Bronchial epithelial cell (primary cell): ENCODE measurements at regions not wholly inside any gene's neighbourhood (a gene's known extent, or its start where the extent isn't known, plus 50 kb on each side); places are given as distances from the start of the nearest gene placed in this dataset.

ENCODE experiments used
- DNase-seq: peaks from one replicate; pipeline ENCODE4 v3.0.0-alpha.2; 2010; ENCODE audit warnings: low read depth
- FAIRE-seq: peaks from 2 replicates; lab custom pipeline; 2011; peaks lifted over from hg19 to GRCh38; lab: Jason Lieb, UNC
- H3K27me3 ChIP-seq: 2 replicates; pipeline ENCODE4 v1.5.1; 2011; ENCODE audit warnings: low read length; ENCODE audit not compliant: control insufficient read depth, insufficient read depth
- H3K36me3 ChIP-seq: 2 replicates; pipeline ENCODE4 v1.5.1; 2011; ENCODE audit warnings: low read length; ENCODE audit not compliant: control insufficient read depth, insufficient read depth
- H3K4me3 ChIP-seq: 2 replicates; pipeline ENCODE4 v1.5.1; 2011; ENCODE audit warnings: mild to moderate bottlenecking, low read depth, low read length, control low read depth
- CTCF ChIP-seq: IDR thresholded peaks from 2 replicates; pipeline ENCODE4 v1.5.1; 2011; ENCODE audit warnings: mild to moderate bottlenecking, moderate library complexity, low read length, control low read depth, inconsistent platforms; ENCODE audit not compliant: insufficient read depth, severe bottlenecking

GRCh38 chr2:239774933-239775622 is 250.1 kb downstream of the NDUFA10 start:
- FAIRE-seq (no peak), DNase-seq (no peak)

GRCh38 chr2:239774142-239774462 is 251.0 kb downstream of the NDUFA10 start:
- H3K27me3 ChIP-seq = no peaks in the 10 kb centered on the region
- no peaks in the 10 kb centered on the region for H3K36me3 ChIP-seq
- H3K4me3 ChIP-seq = no peak overlapping the region
- DNase-seq (no peak), FAIRE-seq (peak; percentile 18)
- TF ChIP-seq CTCF = no peak

More at GRCh38 chr2:239774933-239775622, 250.1 kb downstream of the NDUFA10 start:
- no peak for TF ChIP-seq CTCF
- Histone ChIP-seq H3K4me3 (no peak overlapping the region), H3K27me3 (no peaks in the 10 kb centered on the region), H3K36me3 (no peaks in the 10 kb centered on the region)

GRCh38 chr2:239773228-239774141 is 251.7 kb downstream of the NDUFA10 start:
- no peaks in the 10 kb centered on the region for H3K27me3 ChIP-seq
- DNase-seq (no peak), FAIRE-seq (no peak)
- H3K4me3 ChIP-seq = no peak overlapping the region
- no peak for TF ChIP-seq CTCF
- no peaks in the 10 kb centered on the region for H3K36me3 ChIP-seq

- TF ChIP-seq CTCF = no peak
- DNase-seq = no peak
Measured at GRCh38 chr2:239772721-239773120, 252.4 kb downstream of the NDUFA10 start.

GRCh38 chr2:239770246-239770639 is 254.9 kb downstream of the NDUFA10 start:
- DNase-seq (no peak), FAIRE-seq (no peak)
- TF ChIP-seq CTCF = no peak
- Histone ChIP-seq H3K27me3 (no peaks in the 10 kb centered on the region), H3K4me3 (no peak overlapping the region), H3K36me3 (no peaks in the 10 kb centered on the region)

More at GRCh38 chr2:239772721-239773120, 252.4 kb downstream of the NDUFA10 start:
- Histone ChIP-seq H3K36me3 (no peaks in the 10 kb centered on the region), H3K27me3 (no peaks in the 10 kb centered on the region), H3K4me3 (no peak overlapping the region)
- FAIRE-seq = no peak
